T-helper 2 cell treated with Interferon-gamma antibody and Interleukin-4, amounts not matched to agents 5 μg/mL and 100 μg/mL, for 36 hours (primary cell): ENCODE measurements at regions not wholly inside any gene's neighbourhood (a gene's known extent, or its start where the extent isn't known, plus 50 kb on each side); places are given as distances from the start of the nearest gene placed in this dataset.
"Not testable (repeated sequence)": the region's sequence is repeated elsewhere in the genome, so short reads cannot be mapped to it uniquely, and the experiment has no call there.

Experiments used
- DNase-seq: peaks from one replicate; pipeline ENCODE4 v3.0.0; 2021; ENCODE audit warnings: low spot score
- H3K27ac Mint-ChIP-seq: one replicate; pipeline ENCODE4 v1.8.0; 2021; ENCODE audit warnings: mild to moderate bottlenecking, mixed read lengths
- H3K27me3 Mint-ChIP-seq: one replicate; pipeline ENCODE4 v1.8.0; 2021; ENCODE audit warnings: low read depth, mixed read lengths
- H3K36me3 Mint-ChIP-seq: one replicate; pipeline ENCODE4 v1.8.0; 2021; ENCODE audit warnings: low read depth, mixed read lengths
- H3K4me1 Mint-ChIP-seq: one replicate; pipeline ENCODE4 v1.8.0; 2021; ENCODE audit warnings: low read depth, mixed read lengths
- H3K4me3 Mint-ChIP-seq: one replicate; pipeline ENCODE4 v1.8.0; 2022; ENCODE audit warnings: mild to moderate bottlenecking, moderate library complexity, mixed read lengths
- H3K9me3 Mint-ChIP-seq: one replicate; pipeline ENCODE4 v1.8.0; 2021; ENCODE audit warnings: mixed read lengths

- no peaks in the 10 kb centered on the region for H3K36me3 Mint-ChIP-seq
- H3K4me3 Mint-ChIP-seq: no peak overlapping the region
- no peak overlapping the region for H3K27ac Mint-ChIP-seq
- no peaks in the 10 kb centered on the region for H3K27me3 Mint-ChIP-seq
- no peaks in the 10 kb centered on the region for H3K4me1 Mint-ChIP-seq
- no peak for DNase-seq
- no peaks in the 10 kb centered on the region for H3K9me3 Mint-ChIP-seq
Measured at GRCh38 chr5:101846496-101846895, 449.6 kb downstream of the SLCO4C1 start.

DNA sequence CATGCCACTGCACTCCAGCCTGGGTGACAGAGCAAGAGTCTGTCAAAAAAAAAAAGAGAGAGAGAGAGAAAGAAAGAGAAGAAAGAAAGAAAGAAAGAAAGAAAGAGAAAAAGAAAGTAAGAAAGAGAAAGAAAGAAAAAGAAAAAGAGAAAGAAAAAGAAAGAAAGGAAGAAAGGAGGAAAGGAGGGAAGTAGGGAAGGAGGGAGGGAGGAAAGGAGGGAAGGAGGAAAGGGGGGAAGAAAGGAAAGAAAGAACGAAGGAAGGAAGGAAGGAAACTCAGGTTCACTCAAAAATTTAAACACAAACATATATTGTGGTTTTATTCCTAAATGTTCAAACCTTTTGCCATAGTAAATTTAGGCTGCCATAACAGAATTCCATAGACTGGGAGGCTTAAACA, 453.0 kb downstream of the SLCO4C1 start:
- Mint-ChIP-seq H3K36me3 (no peaks in the 10 kb centered on the region), H3K9me3 (no peaks in the 10 kb centered on the region), H3K4me3 (no peak overlapping the region), H3K27me3 (no peaks in the 10 kb centered on the region), H3K27ac (no peak overlapping the region), H3K4me1 (no peaks in the 10 kb centered on the region)
- DNase-seq: no peak

- no peaks in the 10 kb centered on the region for H3K36me3 Mint-ChIP-seq
- H3K27me3 Mint-ChIP-seq: no peaks in the 10 kb centered on the region
- H3K27ac Mint-ChIP-seq: no peak overlapping the region
- no peak for DNase-seq
- peaks cover 5% of the 10 kb centered on the region for H3K9me3 Mint-ChIP-seq
- H3K4me3 Mint-ChIP-seq: no peak overlapping the region
- H3K4me1 Mint-ChIP-seq: no peaks in the 10 kb centered on the region
Measured at GRCh38 chr5:101838435-101838834, 457.6 kb downstream of the SLCO4C1 start.

DNA sequence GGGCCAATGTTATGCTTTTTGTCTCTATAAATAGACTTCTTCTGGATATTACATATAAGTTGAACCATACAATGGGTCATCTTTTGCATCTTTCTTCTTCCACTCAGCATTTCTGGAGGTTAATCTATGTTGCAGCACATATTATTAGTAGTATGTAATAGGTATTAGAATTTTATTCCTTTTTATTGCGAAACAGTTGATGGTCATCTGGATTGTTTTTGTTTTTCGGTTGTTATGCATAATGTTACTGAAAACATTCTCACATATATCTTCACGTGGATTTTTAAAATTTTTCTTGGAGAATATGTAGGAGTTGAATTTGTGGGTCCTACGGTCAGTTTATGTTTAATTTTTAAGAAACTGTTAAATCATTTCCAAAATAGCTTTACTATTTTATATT, 466.8 kb downstream of the SLCO4C1 start:
- no peaks in the 10 kb centered on the region for H3K36me3 Mint-ChIP-seq
- H3K27me3 Mint-ChIP-seq: no peaks in the 10 kb centered on the region
- H3K4me3 Mint-ChIP-seq: no peak overlapping the region
- H3K9me3 Mint-ChIP-seq: peaks cover 12% of the 10 kb centered on the region
- DNase-seq: no peak
- H3K27ac Mint-ChIP-seq: no peak overlapping the region
- no peaks in the 10 kb centered on the region for H3K4me1 Mint-ChIP-seq

GRCh38 chr5:101811466-101811865, 484.6 kb downstream of the SLCO4C1 start:
- H3K4me3 Mint-ChIP-seq: no peak overlapping the region
- H3K9me3 Mint-ChIP-seq: no peaks in the 10 kb centered on the region
- DNase-seq: no peak
- H3K27ac Mint-ChIP-seq: no peak overlapping the region
- no peaks in the 10 kb centered on the region for H3K27me3 Mint-ChIP-seq
- H3K4me1 Mint-ChIP-seq: no peaks in the 10 kb centered on the region
- H3K36me3 Mint-ChIP-seq: no peaks in the 10 kb centered on the region

DNA sequence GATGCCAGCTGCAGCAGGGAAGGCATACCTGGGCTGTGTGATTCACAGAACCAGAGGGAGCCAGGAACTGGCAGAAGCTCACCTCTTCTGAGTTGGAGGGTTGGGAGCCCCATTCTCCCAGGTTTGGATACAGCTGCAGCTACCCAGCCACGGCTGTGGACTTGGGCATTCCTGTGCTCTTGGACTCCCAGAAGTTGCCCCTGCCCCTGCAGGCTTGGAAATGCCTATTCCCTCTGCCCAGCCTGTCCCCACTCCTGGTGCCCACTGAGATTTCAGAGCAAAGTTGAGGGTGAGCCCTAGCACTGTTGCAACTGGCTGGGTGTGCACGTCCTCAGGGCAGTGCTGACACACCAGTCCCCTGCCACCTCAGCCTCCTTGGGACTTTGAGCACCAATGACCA, 489.7 kb downstream of the SLCO4C1 start:
- H3K27me3 Mint-ChIP-seq: no peaks in the 10 kb centered on the region
- H3K27ac Mint-ChIP-seq: no peak overlapping the region
- DNase-seq: no peak
- H3K4me1 Mint-ChIP-seq: no peaks in the 10 kb centered on the region
- H3K9me3 Mint-ChIP-seq: no peaks in the 10 kb centered on the region
- no peaks in the 10 kb centered on the region for H3K36me3 Mint-ChIP-seq
- no peak overlapping the region for H3K4me3 Mint-ChIP-seq

- no peak for DNase-seq
- Mint-ChIP-seq H3K36me3 (no peaks in the 10 kb centered on the region), H3K27me3 (no peaks in the 10 kb centered on the region), H3K27ac (no peak overlapping the region), H3K9me3 (peaks cover 7% of the 10 kb centered on the region), H3K4me1 (no peaks in the 10 kb centered on the region), H3K4me3 (no peak overlapping the region)
Measured at GRCh38 chr5:101796427-101796826, 499.7 kb downstream of the SLCO4C1 start.

DNA sequence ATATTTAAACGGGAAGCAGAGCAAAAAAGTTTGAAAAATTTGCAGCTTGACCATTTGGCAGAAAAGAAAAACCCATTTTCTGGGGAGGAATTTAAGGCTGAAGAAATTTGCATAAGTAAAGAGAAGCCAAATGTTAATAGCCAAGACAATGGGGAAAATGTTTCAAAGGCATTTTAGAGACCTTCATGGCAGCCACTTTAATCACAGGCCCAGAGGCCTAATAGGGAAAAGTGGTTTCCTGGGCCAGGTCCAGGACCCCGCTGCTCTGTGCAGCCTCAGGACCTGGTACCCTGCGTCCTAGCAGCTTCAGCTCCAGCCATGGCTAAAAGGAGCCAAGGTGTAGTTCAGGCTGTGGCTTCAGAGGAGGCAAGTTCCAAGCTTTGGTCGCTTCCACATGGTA, 507.3 kb downstream of the SLCO4C1 start:
- Mint-ChIP-seq H3K9me3 (peaks cover 7% of the 10 kb centered on the region), H3K4me1 (no peaks in the 10 kb centered on the region), H3K4me3 (no peak overlapping the region), H3K27ac (no peak overlapping the region), H3K27me3 (no peaks in the 10 kb centered on the region), H3K36me3 (no peaks in the 10 kb centered on the region)
- no peak for DNase-seq

DNA sequence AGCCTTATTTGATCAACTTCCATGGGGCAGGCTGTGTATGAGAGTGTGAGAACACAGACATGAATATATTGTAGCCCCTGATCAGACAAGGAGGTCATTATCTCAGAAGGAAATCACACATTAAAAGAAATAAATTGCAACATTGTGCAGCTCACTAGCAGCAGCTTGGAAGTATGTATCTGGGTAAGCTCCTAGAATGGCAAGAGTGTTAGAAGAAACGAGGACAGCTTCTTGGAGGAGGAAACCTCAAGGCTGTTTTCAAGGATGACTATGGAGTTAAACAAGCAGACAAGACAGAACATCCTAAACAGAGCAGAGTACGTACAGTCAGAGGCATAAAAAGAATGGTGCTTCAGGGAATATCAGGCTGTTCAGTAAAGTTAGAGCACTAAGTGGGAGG, 511.0 kb downstream of the SLCO4C1 start:
- H3K27me3 Mint-ChIP-seq: no peaks in the 10 kb centered on the region
- H3K4me1 Mint-ChIP-seq: no peaks in the 10 kb centered on the region
- H3K27ac Mint-ChIP-seq: no peak overlapping the region
- H3K9me3 Mint-ChIP-seq: no peaks in the 10 kb centered on the region
- no peak overlapping the region for H3K4me3 Mint-ChIP-seq
- DNase-seq: no peak
- H3K36me3 Mint-ChIP-seq: no peaks in the 10 kb centered on the region

DNA sequence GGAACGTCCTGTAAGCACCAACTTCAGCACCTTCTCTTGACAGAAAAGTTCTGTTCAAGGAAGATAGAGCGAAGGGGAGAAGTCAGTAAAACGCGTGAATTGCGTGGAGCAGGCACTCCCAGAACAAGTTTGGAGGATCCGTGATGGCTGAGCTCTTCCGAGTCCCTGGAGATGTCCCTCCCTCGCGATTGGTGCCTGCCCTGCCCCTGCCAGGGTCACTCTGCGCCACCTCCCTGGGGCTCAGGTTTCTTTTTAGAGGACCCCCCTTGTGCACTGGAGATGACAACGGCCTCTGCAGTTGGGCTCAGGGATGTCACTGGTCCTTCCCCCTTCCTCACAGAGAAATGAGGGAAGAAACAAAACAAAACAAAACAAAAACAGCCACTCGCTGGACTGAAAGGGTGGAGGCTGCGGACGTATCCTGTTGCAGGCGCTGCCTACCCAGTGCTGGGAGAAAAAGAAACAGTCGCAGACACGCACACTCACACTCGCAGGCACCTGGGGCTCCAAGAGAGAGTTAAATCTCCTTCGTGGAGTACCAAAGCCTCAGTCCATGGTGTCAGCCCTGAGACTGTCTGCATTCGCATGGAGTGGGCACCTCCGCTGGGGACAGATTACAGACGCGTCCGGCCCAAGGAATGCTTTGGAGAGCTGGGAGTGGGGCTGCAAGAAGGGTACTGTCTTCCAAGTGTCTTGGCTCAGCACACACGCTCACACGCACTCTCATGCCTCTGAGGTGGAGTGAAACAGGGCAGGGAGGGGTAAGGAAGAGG, 512.7 kb downstream of the SLCO4C1 start:
- no peaks in the 10 kb centered on the region for H3K4me1 Mint-ChIP-seq
- DNase-seq: no peak
- no peaks in the 10 kb centered on the region for H3K9me3 Mint-ChIP-seq
- H3K4me3 Mint-ChIP-seq: no peak overlapping the region
- no peaks in the 10 kb centered on the region for H3K36me3 Mint-ChIP-seq
- H3K27ac Mint-ChIP-seq: no peak overlapping the region
- H3K27me3 Mint-ChIP-seq: no peaks in the 10 kb centered on the region

DNA sequence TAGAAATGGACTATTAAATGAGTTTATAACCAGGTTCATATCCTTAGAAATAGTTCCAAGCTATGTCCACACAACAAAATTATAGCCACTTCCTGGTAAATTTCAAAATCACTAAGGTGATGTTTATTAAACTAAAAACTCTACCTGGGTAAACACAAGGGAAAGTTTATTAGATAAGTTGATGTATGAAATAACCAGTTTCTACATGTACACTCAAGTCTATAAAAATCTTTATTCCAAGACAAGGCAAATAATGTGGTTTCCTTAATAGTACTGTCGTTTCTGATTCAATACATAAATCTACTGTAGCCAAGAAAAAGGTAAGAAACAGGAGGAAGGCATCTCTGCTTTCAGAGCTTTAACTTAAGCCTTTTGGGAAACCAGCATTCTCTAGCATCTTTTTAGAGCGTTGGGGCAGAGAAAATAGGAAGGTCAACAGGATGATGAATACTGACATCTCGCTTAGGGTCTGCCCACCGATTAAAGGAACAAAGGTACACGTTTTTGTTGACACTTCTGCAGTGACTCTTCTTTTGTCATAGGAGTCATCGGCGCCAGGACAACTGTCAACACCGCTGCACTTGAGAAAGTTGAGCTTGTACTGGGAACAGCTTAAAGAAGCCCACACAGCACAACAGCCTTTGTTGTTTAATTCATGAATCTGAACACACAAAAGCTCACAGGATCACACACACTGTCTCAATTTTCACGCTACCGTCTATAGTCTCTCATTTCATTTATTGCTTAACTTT, 513.6 kb downstream of the SLCO4C1 start:
- Mint-ChIP-seq H3K27ac (no peak overlapping the region), H3K4me1 (no peaks in the 10 kb centered on the region), H3K9me3 (no peaks in the 10 kb centered on the region), H3K4me3 (no peak overlapping the region), H3K36me3 (no peaks in the 10 kb centered on the region), H3K27me3 (no peaks in the 10 kb centered on the region)
- DNase-seq: no peak

GRCh38 chr5:101751105-101751504, 545.0 kb downstream of the SLCO4C1 start:
- H3K27me3 Mint-ChIP-seq: no peaks in the 10 kb centered on the region
- H3K9me3 Mint-ChIP-seq: no peaks in the 10 kb centered on the region
- no peak overlapping the region for H3K4me3 Mint-ChIP-seq
- no peaks in the 10 kb centered on the region for H3K36me3 Mint-ChIP-seq
- DNase-seq: no peak
- no peak overlapping the region for H3K27ac Mint-ChIP-seq
- H3K4me1 Mint-ChIP-seq: no peaks in the 10 kb centered on the region

DNA sequence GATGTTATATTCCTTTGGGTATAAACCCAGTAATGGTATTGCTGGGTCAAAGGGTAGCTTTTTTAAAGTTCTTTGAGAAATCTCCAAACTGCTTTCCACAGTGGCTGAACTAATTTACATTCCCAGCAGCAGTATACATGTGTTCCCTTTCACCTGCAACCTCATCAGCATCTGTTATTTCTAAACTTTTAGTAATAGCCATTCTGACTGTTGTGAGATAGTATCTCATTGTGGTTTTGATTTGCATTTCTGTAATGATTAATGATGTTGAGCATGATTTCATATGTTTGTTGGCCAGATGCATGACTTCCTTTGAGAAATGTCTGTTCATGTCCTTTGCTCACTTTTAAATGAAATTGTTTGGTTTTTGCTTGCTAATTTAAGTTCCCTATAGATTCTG, 553.1 kb downstream of the SLCO4C1 start:
- H3K36me3 Mint-ChIP-seq, H3K27me3 Mint-ChIP-seq, H3K4me3 Mint-ChIP-seq, H3K27ac Mint-ChIP-seq, H3K4me1 Mint-ChIP-seq, H3K9me3 Mint-ChIP-seq, DNase-seq: not testable (repeated sequence)

DNA sequence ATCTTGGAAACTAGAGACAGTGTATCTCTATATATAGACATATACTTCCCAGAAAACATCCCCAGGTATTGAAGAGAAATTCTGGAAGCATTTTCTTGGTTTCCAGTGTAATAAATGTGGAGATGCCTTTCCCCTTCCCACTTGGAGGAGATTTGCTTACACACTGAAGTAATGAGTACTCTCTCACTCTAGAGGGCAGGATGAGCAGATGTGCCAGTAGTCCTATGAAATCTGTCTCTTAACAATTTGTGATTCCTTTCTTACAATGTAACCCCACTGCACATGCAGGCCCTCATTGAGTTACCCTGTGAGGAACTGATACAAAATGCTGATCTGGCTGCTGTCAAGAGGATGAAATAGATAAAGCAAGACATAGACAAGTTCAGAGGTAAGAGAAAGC, 567.2 kb downstream of the SLCO4C1 start:
- Mint-ChIP-seq H3K27ac (no peak overlapping the region), H3K4me1 (no peaks in the 10 kb centered on the region), H3K9me3 (no peaks in the 10 kb centered on the region), H3K4me3 (no peak overlapping the region), H3K36me3 (no peaks in the 10 kb centered on the region), H3K27me3 (no peaks in the 10 kb centered on the region)
- no peak for DNase-seq

DNA sequence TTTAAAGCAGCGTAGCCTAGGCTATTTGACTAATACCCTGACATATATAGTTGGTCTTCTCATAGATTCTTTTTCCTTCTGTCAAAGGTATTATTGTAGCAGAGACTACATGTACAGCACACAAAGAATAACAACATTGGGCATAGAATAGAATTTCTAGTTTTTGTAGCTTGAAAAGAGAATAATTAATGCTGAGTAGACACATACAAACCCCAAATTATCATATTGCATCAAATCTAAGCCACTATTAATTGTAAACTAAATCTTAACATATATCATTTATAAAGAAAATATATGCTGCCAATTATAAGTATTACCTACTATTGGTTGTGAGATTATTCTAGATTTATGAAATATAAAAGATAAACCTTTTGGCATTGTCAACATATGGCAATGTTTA, 574.5 kb downstream of the SLCO4C1 start:
- no peaks in the 10 kb centered on the region for H3K36me3 Mint-ChIP-seq
- no peaks in the 10 kb centered on the region for H3K4me1 Mint-ChIP-seq
- H3K9me3 Mint-ChIP-seq: no peaks in the 10 kb centered on the region
- no peak for DNase-seq
- H3K4me3 Mint-ChIP-seq: no peak overlapping the region
- no peak overlapping the region for H3K27ac Mint-ChIP-seq
- H3K27me3 Mint-ChIP-seq: no peaks in the 10 kb centered on the region
